Activated CD8-positive, alpha-beta memory T cell treated with anti-CD3 and anti-CD28 coated beads for 36 hours (primary cell): ENCODE measurements at regions not wholly inside any gene's neighbourhood (a gene's known extent, or its start where the extent isn't known, plus 50 kb on each side); places are given as distances from the start of the nearest gene placed in this dataset.
"Not testable (repeated sequence)": the region's sequence is repeated elsewhere in the genome, so short reads cannot be mapped to it uniquely, and the experiment has no call there.

Experiments
- CTCF ChIA-PET: fragments of 350-600 bp; sonication (Branson Sonifier 250); formaldehyde crosslinking; loops from one replicate; lab custom pipeline; 2021; ENCODE audit warnings: antibody characterized with exemption; lab: Charles Lee
- POLR2A ChIA-PET: fragments of 350-600 bp; sonication (Branson Sonifier 250); formaldehyde crosslinking; loops from one replicate; lab custom pipeline; 2021; ENCODE audit warnings: antibody characterized with exemption; lab: Charles Lee

GRCh38 chr12:82529101-82529500 lies 157.6 kb upstream of the TMTC2 start:
- ChIA-PET CTCF (no interaction called here), POLR2A (no interaction called here)

GRCh38 chr12:82529954-82530353 lies 156.8 kb upstream of the TMTC2 start:
- ChIA-PET CTCF (no interaction called here), POLR2A (no interaction called here)

GRCh38 chr12:82530394-82530793 lies 156.3 kb upstream of the TMTC2 start:
- POLR2A ChIA-PET, result no interaction called here
- CTCF ChIA-PET, result no interaction called here

GRCh38 chr12:82533341-82533740 lies 153.4 kb upstream of the TMTC2 start:
- POLR2A ChIA-PET, result no interaction called here
- CTCF ChIA-PET, result no interaction called here

GRCh38 chr12:82537436-82537835 lies 149.3 kb upstream of the TMTC2 start:
- ChIA-PET CTCF (no interaction called here), POLR2A (no interaction called here)

- POLR2A ChIA-PET, result no interaction called here
- CTCF ChIA-PET, result no interaction called here
Measured at GRCh38 chr12:82554529-82554928, 132.2 kb upstream of the TMTC2 start.

- CTCF ChIA-PET, result no interaction called here
- POLR2A ChIA-PET, result no interaction called here
Measured at GRCh38 chr12:82555699-82556098, 131.0 kb upstream of the TMTC2 start.

GRCh38 chr12:82565966-82566365 lies 120.7 kb upstream of the TMTC2 start:
- POLR2A ChIA-PET, result no interaction called here
- CTCF ChIA-PET, result no interaction called here

GRCh38 chr12:82567688-82568087 lies 119.0 kb upstream of the TMTC2 start:
- CTCF ChIA-PET, result no interaction called here
- POLR2A ChIA-PET, result no interaction called here

- ChIA-PET CTCF (interaction anchor here (0.6 kb wide), 1 partner anchor 28 kb away, joined by 3 read pairs; no protein-coding TSS in a partner anchor), POLR2A (no interaction called here)
Measured at GRCh38 chr12:82574191-82574590, 112.5 kb upstream of the TMTC2 start.

GRCh38 chr12:82578725-82579124 lies 108.0 kb upstream of the TMTC2 start:
- CTCF ChIA-PET, result no interaction called here
- POLR2A ChIA-PET, result no interaction called here

GRCh38 chr12:82583756-82584155 lies 103.0 kb upstream of the TMTC2 start:
- CTCF ChIA-PET, result no interaction called here
- POLR2A ChIA-PET, result no interaction called here

GRCh38 chr12:82593143-82593542 lies 93.6 kb upstream of the TMTC2 start:
- POLR2A ChIA-PET, result no interaction called here
- CTCF ChIA-PET, result no interaction called here

- ChIA-PET POLR2A (no interaction called here), CTCF (no interaction called here)
Measured at GRCh38 chr12:82593901-82594396, 92.8 kb upstream of the TMTC2 start.

GRCh38 chr12:82595941-82596340 lies 90.8 kb upstream of the TMTC2 start:
- CTCF ChIA-PET, result no interaction called here
- POLR2A ChIA-PET, result no interaction called here

- POLR2A ChIA-PET, result no interaction called here
- CTCF ChIA-PET, result no interaction called here
Measured at GRCh38 chr12:82596483-82596882, 90.2 kb upstream of the TMTC2 start.

- ChIA-PET CTCF (no interaction called here), POLR2A (no interaction called here)
Measured at GRCh38 chr12:82600379-82600778, 86.3 kb upstream of the TMTC2 start.

GRCh38 chr12:82603647-82604046 lies 83.1 kb upstream of the TMTC2 start:
- POLR2A ChIA-PET, CTCF ChIA-PET: not testable (repeated sequence)

- ChIA-PET POLR2A (no interaction called here), CTCF (no interaction called here)
Measured at GRCh38 chr12:82605115-82605514, 81.6 kb upstream of the TMTC2 start.

GRCh38 chr12:82608706-82609105 lies 78.0 kb upstream of the TMTC2 start:
- CTCF ChIA-PET, result no interaction called here
- POLR2A ChIA-PET, result no interaction called here

- CTCF ChIA-PET, result no interaction called here
- POLR2A ChIA-PET, result no interaction called here
Measured at GRCh38 chr12:82609234-82609914, 77.3 kb upstream of the TMTC2 start.

- ChIA-PET CTCF (no interaction called here), POLR2A (no interaction called here)
Measured at GRCh38 chr12:82619644-82620043, 67.1 kb upstream of the TMTC2 start.
